ENCODE measurements at regions not wholly inside any gene's neighbourhood (a gene's known extent, or its start where the extent isn't known, plus 50 kb on each side); places are given as distances from the start of the nearest gene placed in this dataset.

DNA sequence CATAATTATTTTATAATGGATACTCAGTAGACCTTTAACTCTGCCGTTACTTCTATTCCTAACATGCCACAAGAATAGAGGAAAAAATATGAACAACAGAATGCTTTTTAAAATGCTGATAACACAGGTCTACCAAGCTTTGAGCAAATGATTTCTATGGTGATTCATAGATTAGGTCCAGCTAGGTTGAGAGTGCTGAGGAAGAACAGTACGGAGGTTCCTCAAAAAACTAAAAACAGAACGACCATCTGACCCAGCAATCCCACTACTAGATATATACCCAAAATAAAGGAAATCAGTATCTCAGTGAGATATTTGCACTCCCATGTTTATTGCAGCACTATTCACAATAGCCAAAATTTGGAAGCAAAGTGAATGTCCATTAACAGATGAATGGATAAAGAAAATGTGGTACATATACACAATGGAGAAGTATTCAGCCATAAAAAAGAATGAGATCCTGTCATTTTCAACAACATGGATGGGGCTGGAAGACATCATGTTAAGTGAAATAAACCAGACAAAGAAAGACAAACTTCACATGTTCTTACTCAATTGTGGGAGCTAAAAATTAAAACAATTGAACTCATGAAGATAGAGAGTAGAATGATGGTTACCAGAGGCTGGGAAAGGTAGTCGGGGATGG lies 111.6 kb upstream of the SERTAD2 start:
- Histone ChIP-seq H3K9ac (ENCODE audit: low read length) (no peak overlapping the region), H3K27me3 (ENCODE audit: control insufficient read depth, insufficient read depth, low read length) (no peaks in the 10 kb centered on the region), H3K27ac (ENCODE audit: low read depth, low read length) (peak overlapping the region; percentile 45), H3K4me1 (ENCODE audit: control insufficient read depth, insufficient read depth, low read length) (peaks cover 13% of the 10 kb centered on the region), H3K4me3 (ENCODE audit: low read length) (no peak overlapping the region), H3K36me3 (ENCODE audit: control insufficient read depth, insufficient read depth, low read length) (no peaks in the 10 kb centered on the region)

DNA sequence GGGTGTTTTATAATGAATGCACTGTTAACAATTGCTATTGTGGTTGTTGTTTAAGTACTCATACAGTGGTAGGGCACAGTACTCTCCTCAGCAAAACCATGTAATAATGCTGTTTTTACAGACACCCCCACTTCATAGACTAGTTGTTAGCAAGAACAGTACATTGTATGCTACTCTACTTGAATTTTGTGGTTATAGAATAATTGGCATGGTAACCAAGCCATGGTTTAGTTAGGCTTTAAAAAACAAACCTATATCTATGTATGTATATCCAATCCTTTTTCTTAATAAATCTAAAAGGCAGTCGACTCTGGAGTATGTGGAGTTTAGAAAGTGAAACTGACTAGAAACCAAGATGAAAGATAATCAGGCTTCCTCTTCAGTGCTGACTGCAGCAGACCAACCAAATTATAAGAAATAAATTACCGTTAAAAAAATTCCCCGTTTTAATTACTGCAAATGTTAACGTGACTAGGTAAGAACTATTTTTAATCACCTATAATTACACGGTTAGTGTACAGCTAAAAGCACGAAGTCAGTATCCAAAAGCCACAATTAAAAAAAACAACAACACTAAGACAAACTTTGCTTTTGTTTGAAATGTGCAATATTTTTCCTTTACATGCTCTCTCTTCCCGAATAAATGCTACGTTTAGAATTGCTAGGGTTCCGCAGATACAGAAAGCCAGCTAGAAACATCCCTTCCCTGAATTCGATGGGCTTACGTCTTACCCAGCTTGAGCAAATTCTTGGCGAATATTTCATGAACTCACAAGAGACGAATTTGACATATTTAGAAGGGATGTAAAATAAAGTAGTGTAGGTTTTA lies 113.3 kb upstream of the SERTAD2 start:
- H3K4me1 ChIP-seq (ENCODE audit: control insufficient read depth, insufficient read depth, low read length): peaks cover 20% of the 10 kb centered on the region
- peak overlapping the region; percentile 87 for H3K4me3 ChIP-seq (ENCODE audit: low read length)
- peak overlapping the region; percentile 93 for H3K9ac ChIP-seq (ENCODE audit: low read length)
- H3K27me3 ChIP-seq (ENCODE audit: control insufficient read depth, insufficient read depth, low read length): no peaks in the 10 kb centered on the region
- peak overlapping the region; percentile 99 for H3K27ac ChIP-seq (ENCODE audit: low read depth, low read length)
- no peaks in the 10 kb centered on the region for H3K36me3 ChIP-seq (ENCODE audit: control insufficient read depth, insufficient read depth, low read length)

DNA sequence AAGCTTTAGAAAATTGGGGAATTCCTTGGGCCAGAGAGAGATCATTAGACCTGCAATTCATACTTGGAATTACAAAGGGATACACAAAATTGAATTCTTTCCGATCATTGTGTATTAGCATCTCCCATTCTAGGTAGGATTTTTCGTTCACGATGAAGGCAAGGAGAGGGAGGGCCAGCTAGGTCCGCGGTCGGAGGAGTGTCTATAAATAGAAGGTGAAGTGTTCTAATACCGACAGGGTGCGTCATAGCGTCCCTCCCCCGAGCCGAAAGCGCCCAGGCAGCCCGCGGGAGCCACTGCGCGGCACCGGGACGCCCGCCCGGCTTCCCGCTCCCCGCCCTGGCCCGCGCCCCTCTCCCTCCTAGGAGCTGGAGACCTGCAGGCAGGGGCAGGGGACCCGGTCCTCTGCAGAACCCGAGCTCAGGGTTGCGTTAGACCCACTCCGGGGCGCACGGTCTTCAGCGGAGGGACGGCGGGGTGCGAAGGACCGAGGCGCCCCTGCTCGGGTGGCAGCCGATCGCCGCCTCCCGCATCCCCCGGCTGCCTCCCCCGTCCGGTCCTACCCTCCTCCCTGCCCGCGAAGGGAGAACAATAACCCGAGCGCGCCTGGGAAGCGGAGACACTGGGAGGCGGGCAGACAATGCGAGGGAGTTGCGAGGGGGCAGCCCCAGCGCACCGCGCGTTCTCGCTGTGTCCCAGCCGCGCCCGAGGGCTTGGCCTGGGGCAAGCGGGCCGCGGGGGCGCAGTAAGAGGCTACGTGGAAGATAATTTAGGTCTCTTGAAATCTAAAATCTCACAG lies 114.2 kb upstream of the SERTAD2 start:
- H3K27ac ChIP-seq (ENCODE audit: low read depth, low read length): peak overlapping the region; percentile 99
- H3K36me3 ChIP-seq (ENCODE audit: control insufficient read depth, insufficient read depth, low read length): no peaks in the 10 kb centered on the region
- H3K4me1 ChIP-seq (ENCODE audit: control insufficient read depth, insufficient read depth, low read length): peaks cover 20% of the 10 kb centered on the region
- H3K4me3 ChIP-seq (ENCODE audit: low read length): peak overlapping the region; percentile 87
- no peaks in the 10 kb centered on the region for H3K27me3 ChIP-seq (ENCODE audit: control insufficient read depth, insufficient read depth, low read length)
- H3K9ac ChIP-seq (ENCODE audit: low read length): peak overlapping the region; percentile 93

DNA sequence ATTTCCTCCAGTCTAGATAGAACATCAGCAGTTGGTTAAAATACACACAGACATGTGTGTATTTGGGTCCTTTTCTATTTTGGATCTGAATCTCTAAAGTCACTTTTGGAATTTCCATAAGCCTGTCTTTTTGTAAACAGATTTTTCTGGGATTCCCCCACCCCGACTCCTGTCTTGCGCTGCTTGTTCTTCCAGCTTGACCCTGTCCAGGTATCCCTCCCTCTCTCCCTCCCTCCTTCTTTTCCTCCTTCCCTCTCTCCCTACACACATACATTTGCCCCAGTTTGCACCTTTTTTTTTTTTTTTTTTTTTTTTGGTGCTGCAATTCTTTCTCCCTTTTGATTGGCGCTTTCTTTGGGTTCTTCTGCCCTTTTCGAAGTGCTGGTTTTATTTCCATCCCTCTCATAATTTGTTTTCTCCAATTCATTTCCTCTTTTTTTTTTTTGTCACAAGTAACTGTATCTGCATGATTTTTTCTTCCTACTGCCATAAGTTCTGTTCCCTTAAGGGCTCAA lies 114.8 kb upstream of the SERTAD2 start:
- H3K4me3 ChIP-seq (ENCODE audit: low read length): peak overlapping the region; percentile 87
- H3K36me3 ChIP-seq (ENCODE audit: control insufficient read depth, insufficient read depth, low read length): no peaks in the 10 kb centered on the region
- no peaks in the 10 kb centered on the region for H3K27me3 ChIP-seq (ENCODE audit: control insufficient read depth, insufficient read depth, low read length)
- peaks cover 20% of the 10 kb centered on the region for H3K4me1 ChIP-seq (ENCODE audit: control insufficient read depth, insufficient read depth, low read length)
- peak overlapping the region; percentile 99 for H3K27ac ChIP-seq (ENCODE audit: low read depth, low read length)
- H3K9ac ChIP-seq (ENCODE audit: low read length): peak overlapping the region; percentile 93

DNA sequence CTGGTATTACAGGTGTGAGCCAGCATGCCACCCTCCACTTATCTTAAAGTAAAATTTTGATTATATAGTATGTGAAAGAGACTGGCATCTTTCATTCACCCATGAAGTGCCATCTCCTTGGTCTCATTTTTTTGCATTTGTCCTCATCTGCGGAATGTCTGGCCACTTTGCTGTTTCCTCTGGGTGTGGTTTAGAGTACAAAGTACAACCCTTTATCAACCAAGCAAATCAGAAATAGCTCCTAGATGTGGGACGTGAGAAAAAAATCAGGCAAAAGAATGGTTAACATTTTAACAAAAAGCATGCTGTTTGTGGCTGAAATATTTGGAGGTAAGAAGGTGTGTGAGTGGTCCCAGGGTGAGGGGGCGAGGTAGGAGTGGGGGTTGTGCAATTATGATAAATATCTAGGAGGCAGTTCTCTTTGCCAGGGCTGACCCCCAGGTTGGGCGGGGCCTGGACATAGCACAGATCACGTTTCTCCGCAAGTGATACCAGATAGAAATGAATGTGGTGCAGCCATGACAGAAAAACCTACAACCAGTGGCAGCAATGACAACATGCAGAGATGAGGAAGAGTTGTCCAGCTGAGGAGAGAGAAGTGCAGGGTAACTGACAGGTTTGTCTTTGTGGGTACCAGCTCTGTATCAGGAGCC lies 115.8 kb upstream of the SERTAD2 start:
- H3K4me1 ChIP-seq (ENCODE audit: control insufficient read depth, insufficient read depth, low read length): peaks cover 16% of the 10 kb centered on the region
- no peaks in the 10 kb centered on the region for H3K36me3 ChIP-seq (ENCODE audit: control insufficient read depth, insufficient read depth, low read length)
- no peak overlapping the region for H3K4me3 ChIP-seq (ENCODE audit: low read length)
- H3K27me3 ChIP-seq (ENCODE audit: control insufficient read depth, insufficient read depth, low read length): no peaks in the 10 kb centered on the region
- peak overlapping the region; percentile 2 for H3K27ac ChIP-seq (ENCODE audit: low read depth, low read length)
- H3K9ac ChIP-seq (ENCODE audit: low read length): no peak overlapping the region

DNA sequence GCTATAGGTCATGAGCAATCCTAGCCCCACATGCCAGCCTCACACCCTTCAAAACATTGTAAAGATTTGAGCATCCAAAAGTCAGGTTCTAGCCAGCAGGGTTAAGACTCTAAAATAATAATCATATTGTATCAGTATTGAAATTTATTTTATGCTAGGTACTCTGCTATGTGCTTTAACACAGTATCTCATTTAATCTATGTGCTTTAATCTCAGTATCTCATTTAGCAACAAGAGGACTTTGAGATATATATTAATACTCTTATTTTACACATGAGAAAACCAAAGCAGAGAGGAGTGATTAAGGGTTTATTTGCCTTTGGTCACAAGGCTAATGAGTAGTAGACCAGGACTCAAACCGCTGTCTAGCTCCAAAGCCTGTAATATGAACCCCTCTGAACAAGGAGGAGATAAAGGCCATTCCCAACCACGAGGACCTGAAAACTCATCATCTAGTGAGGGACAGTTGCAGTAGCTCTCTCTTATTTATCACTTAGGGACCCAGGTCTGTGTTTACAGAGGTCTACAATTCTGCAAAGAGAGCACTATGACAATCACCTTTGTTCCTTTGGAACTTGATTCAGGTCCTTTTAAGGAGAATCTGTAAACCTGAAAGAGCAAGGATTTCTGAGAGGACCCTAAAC lies 116.5 kb upstream of the SERTAD2 start:
- H3K4me1 ChIP-seq (ENCODE audit: control insufficient read depth, insufficient read depth, low read length): peaks cover 13% of the 10 kb centered on the region
- peak overlapping the region; percentile 78 for H3K27ac ChIP-seq (ENCODE audit: low read depth, low read length)
- no peaks in the 10 kb centered on the region for H3K27me3 ChIP-seq (ENCODE audit: control insufficient read depth, insufficient read depth, low read length)
- no peak overlapping the region for H3K4me3 ChIP-seq (ENCODE audit: low read length)
- H3K9ac ChIP-seq (ENCODE audit: low read length): no peak overlapping the region
- no peaks in the 10 kb centered on the region for H3K36me3 ChIP-seq (ENCODE audit: control insufficient read depth, insufficient read depth, low read length)

DNA sequence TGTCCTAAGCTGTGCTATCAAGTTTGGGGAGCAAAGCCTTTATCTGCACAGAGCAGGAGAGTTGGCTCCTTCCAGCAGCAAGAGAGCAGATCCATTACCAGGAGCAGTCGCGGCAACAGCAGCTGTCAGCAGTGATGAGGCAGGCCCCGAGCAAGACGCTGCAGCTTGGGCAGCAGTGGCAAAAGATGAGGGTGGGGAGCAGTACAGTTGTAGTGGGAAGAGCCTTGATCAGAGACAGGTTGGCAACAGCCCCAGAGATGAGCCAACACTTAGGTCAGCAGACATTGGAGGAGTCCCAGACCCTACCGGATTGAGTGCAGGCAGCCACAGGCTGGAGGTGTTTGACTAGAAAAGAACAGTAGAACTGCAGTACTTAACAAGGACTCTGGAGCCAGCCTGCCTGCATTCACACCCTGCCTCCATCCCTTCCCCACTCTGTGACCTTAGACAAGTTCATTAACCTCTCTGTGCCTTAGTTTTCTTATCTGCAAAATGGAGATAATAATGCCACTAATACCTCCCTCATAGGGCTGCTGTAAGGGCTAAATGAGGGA lies 117.1 kb upstream of the SERTAD2 start:
- Histone ChIP-seq H3K9ac (ENCODE audit: low read length) (no peak overlapping the region), H3K4me1 (ENCODE audit: control insufficient read depth, insufficient read depth, low read length) (peaks cover 13% of the 10 kb centered on the region), H3K27me3 (ENCODE audit: control insufficient read depth, insufficient read depth, low read length) (no peaks in the 10 kb centered on the region), H3K36me3 (ENCODE audit: control insufficient read depth, insufficient read depth, low read length) (no peaks in the 10 kb centered on the region), H3K4me3 (ENCODE audit: low read length) (no peak overlapping the region), H3K27ac (ENCODE audit: low read depth, low read length) (peak overlapping the region; percentile 78)

DNA sequence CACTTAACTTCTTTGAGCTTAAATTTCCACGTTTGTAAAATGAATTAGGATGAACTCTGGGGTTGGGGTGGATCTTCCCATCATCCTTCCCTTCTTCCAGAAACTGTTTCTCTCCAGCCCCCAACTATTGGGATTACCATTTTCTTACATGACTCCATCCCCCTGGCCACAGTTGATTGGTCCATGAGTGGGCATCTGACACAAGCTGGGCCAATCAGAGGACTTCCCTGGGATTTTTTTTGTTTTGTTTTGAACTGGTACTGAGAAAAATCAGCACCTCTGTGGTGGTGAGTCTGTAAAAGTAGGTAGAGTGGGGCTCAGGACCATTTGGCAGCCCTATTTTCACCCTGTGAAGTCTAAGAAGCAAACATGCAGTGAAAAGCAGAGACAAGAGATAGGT lies 118.0 kb upstream of the SERTAD2 start:
- H3K9ac ChIP-seq (ENCODE audit: low read length): no peak overlapping the region
- H3K36me3 ChIP-seq (ENCODE audit: control insufficient read depth, insufficient read depth, low read length): no peaks in the 10 kb centered on the region
- H3K4me3 ChIP-seq (ENCODE audit: low read length): no peak overlapping the region
- H3K27me3 ChIP-seq (ENCODE audit: control insufficient read depth, insufficient read depth, low read length): no peaks in the 10 kb centered on the region
- H3K27ac ChIP-seq (ENCODE audit: low read depth, low read length): peak overlapping the region; percentile 78
- H3K4me1 ChIP-seq (ENCODE audit: control insufficient read depth, insufficient read depth, low read length): peaks cover 9% of the 10 kb centered on the region

DNA sequence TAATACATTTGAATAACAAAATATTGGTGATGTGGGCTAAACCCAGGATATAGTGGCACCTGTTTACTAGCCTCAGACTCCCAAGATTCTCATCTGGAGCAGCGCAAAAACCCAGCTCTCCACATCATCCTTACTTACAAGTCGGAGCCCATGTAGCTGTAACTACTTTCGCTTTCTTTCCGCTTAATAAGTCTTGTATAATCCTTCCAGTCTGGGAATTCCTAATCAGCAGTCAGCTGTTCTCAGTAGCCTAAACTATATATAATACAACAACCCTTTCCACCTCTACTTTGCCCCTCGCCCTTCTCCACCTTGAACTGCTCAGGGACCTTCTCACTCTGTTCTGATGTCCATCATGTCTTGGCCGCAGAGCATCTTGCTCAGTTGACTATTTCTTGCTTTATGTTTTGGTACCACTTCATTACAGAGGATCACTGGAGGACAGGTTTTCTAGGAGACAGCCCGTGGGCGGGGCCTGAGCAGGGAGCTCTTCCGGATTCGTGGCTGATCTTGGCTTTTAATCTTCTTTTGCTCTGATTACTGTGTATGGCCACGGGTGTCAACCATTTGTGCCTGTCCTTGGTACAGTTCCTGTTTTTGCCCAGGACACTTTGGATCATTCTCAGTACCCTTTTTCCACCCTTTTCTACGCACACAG lies 119.9 kb upstream of the SERTAD2 start:
- H3K9ac ChIP-seq (ENCODE audit: low read length): no peak overlapping the region
- no peak overlapping the region for H3K27ac ChIP-seq (ENCODE audit: low read depth, low read length)
- H3K4me1 ChIP-seq (ENCODE audit: control insufficient read depth, insufficient read depth, low read length): peaks cover 9% of the 10 kb centered on the region
- no peaks in the 10 kb centered on the region for H3K36me3 ChIP-seq (ENCODE audit: control insufficient read depth, insufficient read depth, low read length)
- no peaks in the 10 kb centered on the region for H3K27me3 ChIP-seq (ENCODE audit: control insufficient read depth, insufficient read depth, low read length)
- H3K4me3 ChIP-seq (ENCODE audit: low read length): no peak overlapping the region

DNA sequence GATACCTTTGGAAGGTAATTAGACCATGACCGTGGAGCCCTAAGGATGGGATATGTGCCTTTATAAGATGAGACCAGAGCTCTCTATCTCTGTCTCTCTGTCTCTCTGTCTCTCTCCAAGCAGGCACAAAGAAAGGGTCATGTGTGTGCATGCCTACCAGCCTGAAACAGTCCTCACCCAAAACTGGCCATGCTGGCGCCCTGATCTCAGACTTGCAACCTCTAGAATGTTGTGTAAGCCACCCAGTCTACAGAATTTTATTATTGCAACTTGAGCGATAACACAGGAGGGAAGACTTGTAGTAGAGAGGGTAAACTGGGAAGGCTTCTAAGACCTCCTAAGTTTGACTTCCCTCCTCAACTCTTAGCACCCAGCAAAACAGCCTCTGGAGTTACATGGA lies 124.1 kb upstream of the SERTAD2 start:
- Histone ChIP-seq H3K27ac (ENCODE audit: low read depth, low read length) (no peak overlapping the region), H3K9ac (ENCODE audit: low read length) (no peak overlapping the region), H3K4me3 (ENCODE audit: low read length) (no peak overlapping the region), H3K4me1 (ENCODE audit: control insufficient read depth, insufficient read depth, low read length) (no peaks in the 10 kb centered on the region), H3K36me3 (ENCODE audit: control insufficient read depth, insufficient read depth, low read length) (no peaks in the 10 kb centered on the region), H3K27me3 (ENCODE audit: control insufficient read depth, insufficient read depth, low read length) (no peaks in the 10 kb centered on the region)

DNA sequence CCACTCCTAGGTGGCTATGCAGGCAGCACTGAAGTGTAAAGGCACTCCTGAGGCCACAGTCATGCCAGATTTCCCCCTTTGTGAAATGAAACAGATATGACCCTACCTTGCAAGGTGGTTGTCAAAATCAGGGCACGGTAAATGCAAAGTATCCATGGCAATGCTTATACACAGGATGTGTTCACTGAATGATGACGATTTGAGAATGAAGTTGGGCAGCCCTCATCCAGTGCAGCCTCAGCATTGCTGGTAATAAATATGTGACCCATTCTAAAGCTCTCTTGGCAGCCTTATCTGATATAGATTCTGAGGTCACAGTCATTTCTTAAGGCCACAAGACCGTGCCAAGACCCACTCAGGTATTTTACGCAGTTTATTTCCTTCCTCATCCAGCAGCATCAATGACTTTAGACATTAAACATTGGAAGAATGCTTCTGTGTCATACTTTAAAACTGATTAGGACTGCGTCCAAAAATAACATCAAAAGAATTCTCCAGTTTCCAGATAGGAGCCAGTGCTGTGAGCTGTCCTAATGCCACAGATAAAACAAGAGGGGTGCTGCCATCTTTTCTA lies 125.5 kb upstream of the SERTAD2 start:
- H3K9ac ChIP-seq (ENCODE audit: low read length): no peak overlapping the region
- no peaks in the 10 kb centered on the region for H3K4me1 ChIP-seq (ENCODE audit: control insufficient read depth, insufficient read depth, low read length)
- H3K36me3 ChIP-seq (ENCODE audit: control insufficient read depth, insufficient read depth, low read length): no peaks in the 10 kb centered on the region
- H3K4me3 ChIP-seq (ENCODE audit: low read length): no peak overlapping the region
- no peaks in the 10 kb centered on the region for H3K27me3 ChIP-seq (ENCODE audit: control insufficient read depth, insufficient read depth, low read length)
- no peak overlapping the region for H3K27ac ChIP-seq (ENCODE audit: low read depth, low read length)

Data from rectal smooth muscle tissue (tissue), 1 donor.